ENCODE measurements at regions not wholly inside any gene's neighbourhood (a gene's known extent, or its start where the extent isn't known, plus 50 kb on each side); places are given as distances from the start of the nearest gene placed in this dataset.

DNA sequence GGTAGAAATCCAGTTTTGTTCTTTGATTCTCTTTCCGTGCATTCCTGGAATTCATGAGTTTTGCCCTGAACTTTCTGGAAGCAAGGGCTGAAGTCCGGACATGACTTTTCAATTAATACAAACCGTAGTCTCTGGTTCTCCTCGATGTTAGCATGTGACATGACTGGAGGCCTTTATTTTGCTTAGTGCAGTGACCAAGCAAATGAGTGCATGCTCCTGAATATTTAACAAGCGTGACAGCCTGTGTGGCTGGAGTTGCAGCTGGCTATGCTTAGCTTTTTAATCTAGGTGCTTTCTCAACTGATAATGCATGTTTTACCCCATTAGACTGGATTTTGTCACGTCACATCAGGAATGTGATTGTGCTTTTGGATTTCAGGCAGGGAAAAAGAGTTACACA lies 302.1 kb downstream of the MAP2K6 start:
- Histone ChIP-seq H3K36me3 (replicated peaks in 1 of 2) (no peaks in the 10 kb centered on the region), H3K27ac (no peak overlapping the region), H3K4me1 (replicated peaks in 1 of 2) (peaks cover 0 to 11% of the 10 kb centered on the region in 2 donors), H3K27me3 (no peaks in the 10 kb centered on the region), H3K4me3 (no peak overlapping the region), H3K9me3 (replicated peaks in 1 of 3) (no peaks in the 10 kb centered on the region)
- 73 to 85% (median 83%) methylated on average over 6 of the region's 6 CpGs for WGBS, 4 donors
- intact Hi-C loops (cut with DNase I) = no loop called here
- DNase-seq = no peak
- TF ChIP-seq POLR2A (IDR thresholded peaks at IDR 0.05) = no peak
- TF ChIP-seq, protein P1, sequence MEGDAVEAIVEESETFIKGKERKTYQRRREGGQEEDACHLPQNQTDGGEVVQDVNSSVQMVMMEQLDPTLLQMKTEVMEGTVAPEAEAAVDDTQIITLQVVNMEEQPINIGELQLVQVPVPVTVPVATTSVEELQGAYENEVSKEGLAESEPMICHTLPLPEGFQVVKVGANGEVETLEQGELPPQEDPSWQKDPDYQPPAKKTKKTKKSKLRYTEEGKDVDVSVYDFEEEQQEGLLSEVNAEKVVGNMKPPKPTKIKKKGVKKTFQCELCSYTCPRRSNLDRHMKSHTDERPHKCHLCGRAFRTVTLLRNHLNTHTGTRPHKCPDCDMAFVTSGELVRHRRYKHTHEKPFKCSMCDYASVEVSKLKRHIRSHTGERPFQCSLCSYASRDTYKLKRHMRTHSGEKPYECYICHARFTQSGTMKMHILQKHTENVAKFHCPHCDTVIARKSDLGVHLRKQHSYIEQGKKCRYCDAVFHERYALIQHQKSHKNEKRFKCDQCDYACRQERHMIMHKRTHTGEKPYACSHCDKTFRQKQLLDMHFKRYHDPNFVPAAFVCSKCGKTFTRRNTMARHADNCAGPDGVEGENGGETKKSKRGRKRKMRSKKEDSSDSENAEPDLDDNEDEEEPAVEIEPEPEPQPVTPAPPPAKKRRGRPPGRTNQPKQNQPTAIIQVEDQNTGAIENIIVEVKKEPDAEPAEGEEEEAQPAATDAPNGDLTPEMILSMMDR (IDR thresholded peaks at IDR 0.05) = no peak

DNA sequence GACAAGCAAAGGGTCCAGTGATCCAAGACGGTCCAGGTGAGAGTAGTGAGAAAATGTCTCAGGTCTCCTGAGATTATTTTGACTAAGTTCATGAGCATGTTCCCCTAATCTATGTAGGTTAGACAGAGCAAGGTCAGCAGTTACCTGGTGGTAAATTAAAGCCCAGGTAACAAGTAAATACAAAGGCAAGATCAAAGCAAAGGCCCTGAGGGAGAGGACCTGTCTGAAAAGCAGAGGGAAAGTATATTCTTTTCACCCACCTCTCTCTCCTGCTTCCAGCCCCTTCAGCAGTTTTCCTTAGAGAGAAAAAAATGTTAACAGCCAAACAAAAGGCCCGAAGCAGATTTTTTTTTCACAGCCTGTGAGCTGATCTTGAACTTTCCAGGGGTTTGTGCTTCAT lies 302.7 kb downstream of the MAP2K6 start:
- no peak for DNase-seq
- Histone ChIP-seq H3K4me1 (replicated peaks in 1 of 2) (peaks cover 0 to 11% of the 10 kb centered on the region in 2 donors), H3K27ac (peak overlapping the region in 2 of 5 donors; percentile 13 to 60), H3K36me3 (replicated peaks in 1 of 2) (no peaks in the 10 kb centered on the region), H3K4me3 (no peak overlapping the region), H3K27me3 (no peaks in the 10 kb centered on the region), H3K9me3 (replicated peaks in 1 of 3) (no peaks in the 10 kb centered on the region)
- no peak for TF ChIP-seq POLR2A (IDR thresholded peaks at IDR 0.05)
- TF ChIP-seq, protein P1 (IDR thresholded peaks at IDR 0.05) = no peak
- intact Hi-C loops (cut with DNase I) = no loop called here
- WGBS, 4 donors = 43 to 61% (median 55%) methylated on average over 2 of the region's 2 CpGs

DNA sequence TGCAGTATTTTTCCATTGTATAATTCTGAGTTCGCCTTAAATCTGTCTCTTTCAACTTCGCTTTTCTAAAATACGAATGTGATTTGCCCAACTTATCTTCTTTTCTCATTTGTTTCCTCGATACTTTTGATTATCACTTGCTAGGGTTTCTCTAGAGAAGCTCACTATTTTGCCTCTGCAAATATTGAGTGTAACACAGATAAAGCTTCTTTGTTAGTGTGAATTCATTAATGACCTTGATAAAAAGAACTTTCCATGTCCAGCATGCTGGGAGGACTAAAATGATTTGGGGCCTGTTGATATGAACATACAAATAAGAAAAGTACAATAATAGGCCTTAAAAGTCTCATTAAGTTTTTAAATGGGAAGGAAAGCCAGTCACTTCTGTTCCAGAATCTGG lies 303.3 kb downstream of the MAP2K6 start:
- no peak for DNase-seq
- Histone ChIP-seq H3K27me3 (no peaks in the 10 kb centered on the region), H3K4me3 (no peak overlapping the region), H3K36me3 (replicated peaks in 1 of 2) (no peaks in the 10 kb centered on the region), H3K4me1 (replicated peaks in 1 of 2) (peaks cover 0 to 11% of the 10 kb centered on the region in 2 donors), H3K9me3 (replicated peaks in 1 of 3) (no peaks in the 10 kb centered on the region), H3K27ac (peak overlapping the region in 3 of 5 donors; percentile 13 to 60 (median 14))
- TF ChIP-seq, protein P1 (IDR thresholded peaks at IDR 0.05) = no peak
- TF ChIP-seq POLR2A (IDR thresholded peaks at IDR 0.05) = no peak
- WGBS, 4 donors = 60 to 70% (median 64%) methylated on average over 4 of the region's 4 CpGs
- intact Hi-C loops (cut with DNase I) = no loop called here

DNA sequence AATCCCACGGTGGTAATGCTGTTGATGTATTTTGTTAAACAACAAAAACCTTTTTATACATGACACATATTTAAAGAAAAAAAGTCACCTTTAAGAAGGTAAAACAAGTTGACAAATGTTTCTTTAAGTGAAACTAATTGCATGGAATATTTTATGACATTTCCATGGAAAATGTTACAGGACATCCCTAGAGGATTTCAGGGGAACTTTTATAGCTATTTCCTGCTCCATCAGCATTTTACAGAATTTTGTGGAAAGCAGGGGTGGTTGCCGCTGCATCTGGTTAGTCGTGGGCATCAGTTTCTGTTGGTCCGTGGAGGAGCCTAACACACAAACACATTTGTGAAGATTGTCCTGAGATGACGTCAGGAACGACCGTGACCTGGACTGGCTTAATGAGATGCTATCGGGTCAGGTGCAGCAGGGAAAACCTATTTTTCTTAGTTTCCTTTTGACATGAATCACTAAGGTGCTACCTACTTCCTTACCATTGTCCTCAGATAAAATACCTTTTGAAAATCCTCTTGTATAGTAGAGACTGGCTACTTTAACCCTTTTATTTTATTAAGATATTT lies 305.1 kb downstream of the MAP2K6 start:
- 61 to 70% (median 68%) methylated on average over 6 to 8 of the region's 8 CpGs for WGBS, 4 donors
- intact Hi-C loops (cut with DNase I) = no loop called here

More for the DNA sequence above, 305.1 kb downstream of the MAP2K6 start:
- DNase-seq = no peak
- Histone ChIP-seq H3K4me1 (replicated peaks in 1 of 2) (peaks cover 0 to 11% of the 10 kb centered on the region in 2 donors), H3K27ac (no peak overlapping the region), H3K36me3 (replicated peaks in 1 of 2) (no peaks in the 10 kb centered on the region), H3K27me3 (no peaks in the 10 kb centered on the region), H3K9me3 (replicated peaks in 1 of 3) (no peaks in the 10 kb centered on the region), H3K4me3 (no peak overlapping the region)
- TF ChIP-seq, protein P1 (IDR thresholded peaks at IDR 0.05) = peak in 1 of 6 experiments; percentile 2
- no peak for TF ChIP-seq POLR2A (IDR thresholded peaks at IDR 0.05)

Data from adrenal gland (tissue), 9 donors.